ENCODE measurements at regions not wholly inside any gene's neighbourhood (a gene's known extent, or its start where the extent isn't known, plus 50 kb on each side); places are given as distances from the start of the nearest gene placed in this dataset.
"Not testable (repeated sequence)": the region's sequence is repeated elsewhere in the genome, so short reads cannot be mapped to it uniquely, and the experiment has no call there.

GRCh38 chr7:65259864-65260525 is 113.7 kb upstream of the ZNF92 start:
- not testable (repeated sequence) for H2BK120ac ChIP-seq (ENCODE audit: insufficient read depth, low read length, poor library complexity); H2AFZ ChIP-seq (ENCODE audit: insufficient read depth, low read length, poor library complexity); H4K91ac ChIP-seq (ENCODE audit: low read depth, low read length); H2AK5ac ChIP-seq (ENCODE audit: low read length); H3K4me3 ChIP-seq (ENCODE audit: low read depth, low read length); H3K79me1 ChIP-seq (ENCODE audit: low read length); H3K27ac ChIP-seq (ENCODE audit: low read depth, low read length); H3K79me2 ChIP-seq (ENCODE audit: control insufficient read depth, insufficient read depth, low read length, poor library complexity); H4K8ac ChIP-seq (ENCODE audit: low read depth, low read length); H3K27me3 ChIP-seq (ENCODE audit: insufficient read depth, low read length); H3K23ac ChIP-seq (ENCODE audit: low read length); H3K4me2 ChIP-seq (ENCODE audit: low read length); H4K12ac ChIP-seq (ENCODE audit: low read depth, low read length); H3K9me3 ChIP-seq (ENCODE audit: insufficient read depth, low read depth, low read length); H3K4ac ChIP-seq (ENCODE audit: low read depth, low read length); H3K14ac ChIP-seq (ENCODE audit: low read length); H3K4me1 ChIP-seq (ENCODE audit: control insufficient read depth in 1 of 2, insufficient read depth in 2 of 2, low read length in 2 of 2); H3K9ac ChIP-seq (ENCODE audit: low read length); H3K18ac ChIP-seq (ENCODE audit: low read length); H2BK5ac ChIP-seq (ENCODE audit: low read depth, low read length, poor library complexity); H3K36me3 ChIP-seq (ENCODE audit: control insufficient read depth in 1 of 2, insufficient read depth in 2 of 2, low read length in 2 of 2); H2BK12ac ChIP-seq (ENCODE audit: low read length)
- DNase-seq = peak in 1 of 2 donors; percentile 21
- no CpG with 5 or more reads among the region's 10 CpGs for WGBS (ENCODE audit: extremely low coverage, insufficient coverage, insufficient read length)

GRCh38 chr7:65254061-65254460 is 119.6 kb upstream of the ZNF92 start:
- Histone ChIP-seq H3K79me1 (ENCODE audit: low read length) (peaks cover 7% of the 10 kb centered on the region), H4K12ac (ENCODE audit: low read depth, low read length) (no peak overlapping the region), H2BK120ac (ENCODE audit: insufficient read depth, low read length, poor library complexity) (no peak overlapping the region), H2BK5ac (ENCODE audit: low read depth, low read length, poor library complexity) (no peak overlapping the region), H2AFZ (ENCODE audit: insufficient read depth, low read length, poor library complexity) (no peak overlapping the region), H3K4me3 (ENCODE audit: low read depth, low read length) (no peak overlapping the region), H4K91ac (ENCODE audit: low read depth, low read length) (no peak overlapping the region), H3K79me2 (ENCODE audit: control insufficient read depth, insufficient read depth, low read length, poor library complexity) (peaks cover 5% of the 10 kb centered on the region), H3K4me2 (ENCODE audit: low read length) (no peak overlapping the region), H3K14ac (ENCODE audit: low read length) (no peak overlapping the region), H3K36me3 (ENCODE audit: control insufficient read depth in 1 of 2, insufficient read depth in 2 of 2, low read length in 2 of 2) (no peaks in the 10 kb centered on the region), H3K4ac (ENCODE audit: low read depth, low read length) (no peak overlapping the region), H3K18ac (ENCODE audit: low read length) (no peak overlapping the region), H3K27me3 (ENCODE audit: insufficient read depth, low read length) (no peaks in the 10 kb centered on the region), H2BK12ac (ENCODE audit: low read length) (no peak overlapping the region), H3K4me1 (ENCODE audit: control insufficient read depth in 1 of 2, insufficient read depth in 2 of 2, low read length in 2 of 2) (peaks cover 4% of the 10 kb centered on the region in 2 experiments), H2AK5ac (ENCODE audit: low read length) (no peak overlapping the region), H3K9ac (ENCODE audit: low read length) (no peak overlapping the region), H4K8ac (ENCODE audit: low read depth, low read length) (no peak overlapping the region), H3K23ac (ENCODE audit: low read length) (no peak overlapping the region), H3K9me3 (ENCODE audit: insufficient read depth, low read depth, low read length) (no peaks in the 10 kb centered on the region), H3K27ac (ENCODE audit: low read depth, low read length) (no peak overlapping the region)
- WGBS (ENCODE audit: extremely low coverage, insufficient coverage, insufficient read length) = no CpG with 5 or more reads among the region's 1 CpG
- no peak for DNase-seq

GRCh38 chr7:65251851-65252620 is 121.6 kb upstream of the ZNF92 start:
- peak in 1 of 2 donors; percentile 62 for DNase-seq

GRCh38 chr7:65250697-65251395 is 122.8 kb upstream of the ZNF92 start:
- Histone ChIP-seq H3K23ac (ENCODE audit: low read length) (no peak overlapping the region), H3K79me2 (ENCODE audit: control insufficient read depth, insufficient read depth, low read length, poor library complexity) (peaks cover 5% of the 10 kb centered on the region)
- WGBS (ENCODE audit: extremely low coverage, insufficient coverage, insufficient read length) = 100% methylated on average over 4 of the region's 18 CpGs

More at GRCh38 chr7:65251851-65252620, 121.6 kb upstream of the ZNF92 start:
- Histone ChIP-seq H3K9ac (ENCODE audit: low read length) (peak overlapping the region; percentile 42), H3K4ac (ENCODE audit: low read depth, low read length) (no peak overlapping the region), H2BK12ac (ENCODE audit: low read length) (peak overlapping the region; percentile 36), H3K18ac (ENCODE audit: low read length) (peak overlapping the region; percentile 2), H3K27me3 (ENCODE audit: insufficient read depth, low read length) (no peaks in the 10 kb centered on the region), H3K79me1 (ENCODE audit: low read length) (peaks cover 7% of the 10 kb centered on the region), H3K4me3 (ENCODE audit: low read depth, low read length) (peak overlapping the region; percentile 88), H2BK5ac (ENCODE audit: low read depth, low read length, poor library complexity) (no peak overlapping the region), H2AFZ (ENCODE audit: insufficient read depth, low read length, poor library complexity) (peak overlapping the region; percentile 75), H3K79me2 (ENCODE audit: control insufficient read depth, insufficient read depth, low read length, poor library complexity) (peaks cover 5% of the 10 kb centered on the region), H3K9me3 (ENCODE audit: insufficient read depth, low read depth, low read length) (no peaks in the 10 kb centered on the region), H2AK5ac (ENCODE audit: low read length) (no peak overlapping the region), H3K4me1 (ENCODE audit: control insufficient read depth in 1 of 2, insufficient read depth in 2 of 2, low read length in 2 of 2) (peaks cover 4% of the 10 kb centered on the region in 2 experiments), H2BK120ac (ENCODE audit: insufficient read depth, low read length, poor library complexity) (peak overlapping the region; percentile 13), H3K27ac (ENCODE audit: low read depth, low read length) (no peak overlapping the region), H3K23ac (ENCODE audit: low read length) (no peak overlapping the region), H3K4me2 (ENCODE audit: low read length) (peak overlapping the region; percentile 89), H4K91ac (ENCODE audit: low read depth, low read length) (no peak overlapping the region), H4K8ac (ENCODE audit: low read depth, low read length) (peak overlapping the region; percentile 13), H3K36me3 (ENCODE audit: control insufficient read depth in 1 of 2, insufficient read depth in 2 of 2, low read length in 2 of 2) (no peaks in the 10 kb centered on the region), H3K14ac (ENCODE audit: low read length) (peak overlapping the region; percentile 50), H4K12ac (ENCODE audit: low read depth, low read length) (peak overlapping the region; percentile 35)
- WGBS (ENCODE audit: extremely low coverage, insufficient coverage, insufficient read length) = no CpG with 5 or more reads among the region's 64 CpGs

More at GRCh38 chr7:65250697-65251395, 122.8 kb upstream of the ZNF92 start:
- Histone ChIP-seq H4K12ac (ENCODE audit: low read depth, low read length) (no peak overlapping the region), H2BK120ac (ENCODE audit: insufficient read depth, low read length, poor library complexity) (no peak overlapping the region), H3K36me3 (ENCODE audit: control insufficient read depth in 1 of 2, insufficient read depth in 2 of 2, low read length in 2 of 2) (no peaks in the 10 kb centered on the region), H3K4me1 (ENCODE audit: control insufficient read depth in 1 of 2, insufficient read depth in 2 of 2, low read length in 2 of 2) (peaks cover 4% of the 10 kb centered on the region in 2 experiments), H3K9me3 (ENCODE audit: insufficient read depth, low read depth, low read length) (no peaks in the 10 kb centered on the region), H4K8ac (ENCODE audit: low read depth, low read length) (no peak overlapping the region), H3K27me3 (ENCODE audit: insufficient read depth, low read length) (no peaks in the 10 kb centered on the region), H2BK5ac (ENCODE audit: low read depth, low read length, poor library complexity) (no peak overlapping the region), H3K4me2 (ENCODE audit: low read length) (no peak overlapping the region), H3K4me3 (ENCODE audit: low read depth, low read length) (no peak overlapping the region), H2AFZ (ENCODE audit: insufficient read depth, low read length, poor library complexity) (no peak overlapping the region), H3K9ac (ENCODE audit: low read length) (no peak overlapping the region), H2AK5ac (ENCODE audit: low read length) (no peak overlapping the region), H3K14ac (ENCODE audit: low read length) (no peak overlapping the region), H4K91ac (ENCODE audit: low read depth, low read length) (no peak overlapping the region), H2BK12ac (ENCODE audit: low read length) (no peak overlapping the region), H3K79me1 (ENCODE audit: low read length) (peaks cover 7% of the 10 kb centered on the region), H3K18ac (ENCODE audit: low read length) (no peak overlapping the region), H3K4ac (ENCODE audit: low read depth, low read length) (no peak overlapping the region), H3K27ac (ENCODE audit: low read depth, low read length) (no peak overlapping the region)
- DNase-seq = peak in 1 of 2 donors; percentile 12

Measured in trophoblast cell (in vitro differentiated cells and primary cell).